Posterior cingulate gyrus (tissue), 11 donors: ENCODE measurements at regions not wholly inside any gene's neighbourhood (a gene's known extent, or its start where the extent isn't known, plus 50 kb on each side); places are given as distances from the start of the nearest gene placed in this dataset.
"Not testable (repeated sequence)": the region's sequence is repeated elsewhere in the genome, so short reads cannot be mapped to it uniquely, and the experiment has no call there.

Source experiments
- DNase-seq, 10 donors: peaks; one replicate each; pipeline versions ENCODE4 v3.0.0 to v3.0.0-alpha.2; 2020 to 2021; ENCODE audit warnings: mixed read lengths in 3 of 10
- intact Hi-C: fragments of 100-400 bp; cut with DNase I; formaldehyde crosslinking; loops from one replicate; pipeline ENCODE4 v1.15.1; 2023

- intact Hi-C loops, DNase-seq: not testable (repeated sequence)
These were observed 79.5 kb upstream of the FGGY start for GRCh38 chr1:59217439-59217838.

DNA sequence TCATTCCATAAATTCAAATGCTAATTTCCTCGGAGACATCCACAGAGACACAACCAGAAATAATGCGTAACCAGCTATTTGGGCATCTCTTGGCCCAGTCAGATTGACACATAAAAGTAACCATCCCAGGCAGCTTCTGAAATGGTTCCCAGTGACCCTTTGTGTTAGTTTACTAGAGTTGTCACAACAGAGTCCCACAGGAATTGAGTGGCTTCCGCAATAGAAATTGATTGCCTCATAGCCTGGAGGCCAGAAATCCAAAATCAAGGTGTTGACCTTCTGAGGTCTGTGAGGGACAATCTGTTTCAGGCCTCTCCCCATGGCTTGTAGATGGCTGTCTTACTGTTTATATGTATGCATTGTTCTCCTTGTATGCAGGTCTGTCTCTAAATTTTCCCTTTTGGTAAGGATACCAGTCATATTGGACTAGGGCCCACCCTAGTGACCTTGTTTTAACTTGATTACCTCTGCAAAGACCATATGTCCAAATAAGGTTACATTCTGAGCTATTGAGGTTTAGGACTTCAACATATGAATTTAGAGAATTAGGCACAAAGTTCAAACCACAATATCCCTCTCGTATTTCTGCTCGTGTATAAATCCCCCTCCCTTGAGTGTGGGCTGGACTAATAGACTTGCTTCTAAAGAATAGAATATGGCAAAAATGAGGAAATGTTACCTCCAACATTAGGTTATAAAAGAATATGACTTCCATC lies 78.2 kb upstream of the FGGY start:
- DNase-seq: no peak
- intact Hi-C loops: no loop called here

- intact Hi-C loops: no loop called here
- no peak for DNase-seq
These were observed 77.0 kb upstream of the FGGY start for GRCh38 chr1:59219916-59220315.

GRCh38 chr1:59220356-59220755 lies 76.5 kb upstream of the FGGY start:
- no peak for DNase-seq
- intact Hi-C loops: no loop called here

DNA sequence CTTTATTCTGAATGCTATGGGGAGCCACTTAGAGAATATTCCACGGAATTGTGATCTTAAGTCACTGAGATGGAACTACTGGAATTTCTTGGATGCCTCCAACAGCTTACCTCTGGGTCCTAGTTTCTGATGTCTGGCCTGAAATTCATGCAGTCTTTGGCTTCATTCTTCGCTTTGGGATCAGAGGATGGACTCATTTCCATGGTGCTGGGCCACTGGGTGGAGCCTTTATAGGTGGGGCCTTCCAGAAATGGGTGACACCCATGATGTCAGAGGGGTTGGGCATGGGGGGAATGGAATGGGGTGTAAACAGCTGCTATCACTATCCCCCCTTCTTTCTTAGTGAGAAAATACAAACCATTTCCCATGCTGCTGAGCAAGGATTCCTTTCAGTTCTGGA lies 73.7 kb upstream of the FGGY start:
- DNase-seq: no peak
- intact Hi-C loops: no loop called here

- no peak for DNase-seq
- intact Hi-C loops: no loop called here
These were observed 72.8 kb upstream of the FGGY start for GRCh38 chr1:59223989-59224634.

- intact Hi-C loops: no loop called here
These were observed 71.1 kb upstream of the FGGY start for GRCh38 chr1:59225594-59226316.

DNA sequence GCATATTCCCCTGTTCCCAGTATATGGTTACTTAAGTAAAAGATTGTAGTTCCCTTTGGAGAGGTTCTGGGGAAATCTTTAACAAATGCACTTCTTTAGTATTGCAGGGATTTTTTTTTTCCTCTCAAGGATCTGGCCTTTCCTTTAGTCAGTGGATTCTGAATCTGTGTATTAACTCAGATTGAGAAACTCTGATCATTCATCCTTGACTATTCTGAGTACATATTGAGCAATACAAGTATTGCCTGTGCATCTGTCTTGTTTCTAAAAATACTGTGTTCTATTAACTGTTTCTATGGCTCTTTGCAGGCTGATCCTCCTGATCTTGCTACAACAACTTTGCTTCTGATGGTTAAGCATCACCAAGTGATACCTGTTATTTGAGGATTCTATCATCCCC lies 67.8 kb upstream of the FGGY start:
- no peak for DNase-seq
- intact Hi-C loops: no loop called here

More at GRCh38 chr1:59225594-59226316, 71.1 kb upstream of the FGGY start:
- no peak for DNase-seq

- intact Hi-C loops: no loop called here
- DNase-seq: no peak
These were observed 66.3 kb upstream of the FGGY start for GRCh38 chr1:59230622-59231021.

- no peak for DNase-seq
- intact Hi-C loops: no loop called here
These were observed 64.7 kb upstream of the FGGY start for GRCh38 chr1:59232216-59232615.

DNA sequence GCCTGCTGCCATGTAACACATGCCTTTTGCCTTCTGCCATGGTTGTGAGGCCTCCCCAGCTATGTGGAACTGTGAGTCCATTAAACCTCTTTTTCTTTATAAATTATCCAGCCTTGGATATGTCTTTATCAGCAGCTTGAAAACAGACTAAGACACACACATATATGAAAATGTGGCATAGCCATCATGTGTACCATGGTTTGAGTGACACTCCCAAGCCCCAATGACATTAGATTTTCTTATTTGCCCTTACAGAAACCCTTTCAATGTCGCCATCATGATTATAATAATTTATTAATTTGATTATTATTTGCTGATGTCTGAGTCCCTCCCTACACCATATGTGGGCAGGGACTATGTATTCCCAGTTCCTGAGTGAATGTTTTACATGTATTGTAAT lies 63.5 kb upstream of the FGGY start:
- no peak for DNase-seq
- intact Hi-C loops: no loop called here

DNA sequence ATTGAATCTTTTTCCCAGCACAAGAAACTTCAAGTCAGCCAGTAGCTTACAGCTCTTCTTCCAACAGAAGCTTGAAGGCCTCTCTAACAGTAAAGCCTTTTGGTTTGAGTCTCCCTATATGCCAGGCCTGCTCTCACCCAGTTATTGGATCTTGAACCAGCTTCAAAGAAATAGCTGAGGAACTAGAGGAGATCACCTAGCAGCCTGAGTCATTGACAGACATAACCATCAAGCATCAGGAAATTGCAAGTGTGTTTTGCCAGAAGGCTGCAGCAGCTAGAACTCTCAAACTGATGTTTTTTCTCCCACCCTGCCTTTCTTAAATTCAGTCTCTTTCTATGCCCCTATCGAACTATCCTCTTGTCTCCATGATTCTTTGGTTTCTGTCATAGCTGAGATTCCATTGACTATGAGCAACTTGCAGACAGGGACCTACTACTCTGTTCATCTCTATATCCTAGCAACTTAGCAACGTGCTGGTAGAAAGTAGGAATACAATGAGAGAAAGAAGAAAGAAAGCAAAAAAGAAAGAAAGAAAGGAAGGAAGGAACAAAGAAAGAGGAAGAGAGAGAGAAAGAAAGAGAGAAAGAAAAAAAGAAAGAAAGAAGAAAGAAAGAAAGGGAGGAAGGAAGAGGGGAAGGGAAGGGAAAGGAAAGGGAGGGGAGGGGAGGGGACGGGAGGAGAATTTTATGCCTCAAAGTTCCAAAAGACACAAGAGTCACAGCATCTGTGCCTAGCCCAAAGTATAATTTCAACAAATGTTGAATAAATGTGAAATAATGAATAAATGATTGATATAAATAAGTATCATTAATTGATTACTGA lies 60.0 kb upstream of the FGGY start:
- DNase-seq: no peak
- intact Hi-C loops: no loop called here

GRCh38 chr1:59237900-59238299 lies 59.0 kb upstream of the FGGY start:
- intact Hi-C loops: no loop called here
- no peak for DNase-seq

DNA sequence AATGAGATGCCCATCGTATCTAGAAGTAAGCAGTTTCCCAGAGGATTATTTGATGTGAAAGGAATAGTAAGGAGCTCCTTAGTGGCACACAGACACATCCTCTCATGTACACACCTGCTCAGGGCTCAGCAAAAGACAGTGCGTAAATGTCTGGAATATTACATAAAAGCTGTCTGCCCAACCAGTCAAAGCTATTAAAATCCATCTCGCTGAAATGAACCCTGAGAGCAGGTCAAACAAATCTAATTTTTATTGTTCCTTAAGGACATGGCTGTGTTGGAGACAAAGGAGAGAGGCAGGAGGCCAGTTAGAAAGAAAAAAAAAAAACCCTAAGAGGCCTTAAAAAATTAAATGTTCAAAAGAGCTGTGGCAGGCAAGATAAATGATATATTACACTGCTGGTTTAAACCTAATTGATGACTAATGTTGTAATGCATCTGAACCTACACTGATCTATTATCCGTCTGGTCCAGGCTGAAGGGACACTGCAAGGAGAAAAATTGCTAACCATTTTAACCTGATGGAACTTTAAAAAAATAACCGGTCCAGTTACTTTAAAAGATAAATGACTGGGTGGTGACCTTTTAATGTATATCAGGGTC lies 58.5 kb upstream of the FGGY start:
- DNase-seq: no peak

DNA sequence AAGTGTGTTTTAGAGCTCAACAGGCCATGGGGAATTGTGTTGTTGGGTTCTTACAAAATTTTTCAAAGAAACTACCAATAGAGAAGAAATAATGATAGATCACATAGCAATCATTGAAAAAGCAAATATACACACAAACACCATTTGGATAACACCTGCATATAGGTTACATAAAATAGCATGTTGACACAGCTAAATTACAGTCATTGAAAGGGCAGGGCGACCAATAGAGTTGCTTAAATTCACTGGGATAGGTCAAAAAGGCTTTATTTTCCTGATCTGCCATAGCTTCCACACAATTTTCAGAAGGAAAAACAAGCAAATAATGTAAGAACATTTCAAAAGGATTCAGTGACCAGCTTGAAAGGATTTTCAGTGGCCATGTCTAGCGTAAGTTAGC lies 57.9 kb upstream of the FGGY start:
- no peak for DNase-seq
- intact Hi-C loops: no loop called here

More for the DNA sequence above, 58.5 kb upstream of the FGGY start:
- intact Hi-C loops: no loop called here

- intact Hi-C loops: no loop called here
These were observed 55.0 kb upstream of the FGGY start for GRCh38 chr1:59241909-59242308.

DNA sequence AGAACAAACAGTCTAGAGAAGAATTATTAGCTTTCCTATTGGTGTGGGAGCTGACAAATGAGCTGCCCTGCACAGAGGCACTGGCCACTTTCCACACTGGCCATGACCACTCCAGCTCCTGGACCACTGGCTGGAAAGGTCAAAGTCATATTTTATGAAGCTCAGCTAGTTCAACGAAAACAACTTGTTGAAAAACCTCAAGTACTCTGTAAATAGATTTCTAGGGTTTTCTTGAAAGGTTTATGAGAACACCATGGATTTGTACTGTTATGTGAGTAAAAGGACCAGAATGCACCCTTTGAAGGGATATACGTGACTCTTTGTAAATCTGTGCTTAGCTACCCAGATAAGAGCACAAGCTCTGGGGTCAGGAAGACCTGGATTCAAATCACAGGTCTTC lies 54.5 kb upstream of the FGGY start:
- intact Hi-C loops: no loop called here
- DNase-seq: no peak

More at GRCh38 chr1:59241909-59242308, 55.0 kb upstream of the FGGY start:
- DNase-seq: no peak

GRCh38 chr1:59243550-59243949 lies 53.3 kb upstream of the FGGY start:
- no peak for DNase-seq
- intact Hi-C loops: no loop called here

GRCh38 chr1:59243978-59244377 lies 52.9 kb upstream of the FGGY start:
- DNase-seq: no peak
- intact Hi-C loops: no loop called here

- no peak for DNase-seq
- intact Hi-C loops: no loop called here
These were observed 52.0 kb upstream of the FGGY start for GRCh38 chr1:59244891-59245290.
